ENCODE measurements at regions not wholly inside any gene's neighbourhood (a gene's known extent, or its start where the extent isn't known, plus 50 kb on each side); places are given as distances from the start of the nearest gene placed in this dataset.
"Not testable (repeated sequence)": the region's sequence is repeated elsewhere in the genome, so short reads cannot be mapped to it uniquely, and the experiment has no call there.

GRCh38 chr13:24968416-24968815 lies 127.5 kb upstream of the PABPC3 start:
- peak; percentile 62 for TF ChIP-seq CTCF (IDR thresholded peaks at IDR 0.05; ENCODE audit: insufficient read depth, low read depth, low read length)
- H3K4me3 ChIP-seq (ENCODE audit: low read depth, low read length) = peak overlapping the region; percentile 40
- DNase-seq (ENCODE audit: low read depth) = peak; percentile 25

- H3K4me3 ChIP-seq (ENCODE audit: low read depth, low read length); DNase-seq (ENCODE audit: low read depth): not testable (repeated sequence)
Measured at GRCh38 chr13:24973102-24973501, 122.8 kb upstream of the PABPC3 start.

GRCh38 chr13:24981181-24981803 lies 114.6 kb upstream of the PABPC3 start:
- DNase-seq (ENCODE audit: low read depth); H3K4me3 ChIP-seq (ENCODE audit: low read depth, low read length): not testable (repeated sequence)

- H3K4me3 ChIP-seq (ENCODE audit: low read depth, low read length) = no peak overlapping the region
- no peak for TF ChIP-seq CTCF (IDR thresholded peaks at IDR 0.05; ENCODE audit: insufficient read depth, low read depth, low read length)
- DNase-seq (ENCODE audit: low read depth) = no peak
Measured at GRCh38 chr13:24982333-24982999, 113.5 kb upstream of the PABPC3 start.

GRCh38 chr13:24983094-24983493 lies 112.8 kb upstream of the PABPC3 start:
- no peak for TF ChIP-seq CTCF (IDR thresholded peaks at IDR 0.05; ENCODE audit: insufficient read depth, low read depth, low read length)
- DNase-seq (ENCODE audit: low read depth) = no peak
- H3K4me3 ChIP-seq (ENCODE audit: low read depth, low read length) = no peak overlapping the region

- H3K4me3 ChIP-seq (ENCODE audit: low read depth, low read length) = no peak overlapping the region
- no peak for TF ChIP-seq CTCF (IDR thresholded peaks at IDR 0.05; ENCODE audit: insufficient read depth, low read depth, low read length)
- DNase-seq (ENCODE audit: low read depth) = no peak
Measured at GRCh38 chr13:24984134-24984533, 111.8 kb upstream of the PABPC3 start.

GRCh38 chr13:24985107-24985506 lies 110.8 kb upstream of the PABPC3 start:
- DNase-seq (ENCODE audit: low read depth) = no peak
- TF ChIP-seq CTCF (IDR thresholded peaks at IDR 0.05; ENCODE audit: insufficient read depth, low read depth, low read length) = no peak
- H3K4me3 ChIP-seq (ENCODE audit: low read depth, low read length) = no peak overlapping the region

GRCh38 chr13:24985896-24986295 lies 110.0 kb upstream of the PABPC3 start:
- no peak for DNase-seq (ENCODE audit: low read depth)
- no peak overlapping the region for H3K4me3 ChIP-seq (ENCODE audit: low read depth, low read length)
- no peak for TF ChIP-seq CTCF (IDR thresholded peaks at IDR 0.05; ENCODE audit: insufficient read depth, low read depth, low read length)
